T-helper 2 cell (primary cell): ENCODE measurements at regions not wholly inside any gene's neighbourhood (a gene's known extent, or its start where the extent isn't known, plus 50 kb on each side); places are given as distances from the start of the nearest gene placed in this dataset.
A peak's percentile ranks its signal among the peaks of the same experiment; 100 is the strongest.

Source experiments
- DNase-seq, 5 experiments: peaks; one replicate each; pipeline versions ENCODE4 v3.0.0 to v3.0.0-alpha.2; 2012 to 2022

GRCh38 chr3:77868725-77869124, 828.8 kb downstream of the ROBO2 start:
- DNase-seq = no peak

- no peak for DNase-seq
Observed at GRCh38 chr3:77869423-77869822, 829.5 kb downstream of the ROBO2 start.

DNA sequence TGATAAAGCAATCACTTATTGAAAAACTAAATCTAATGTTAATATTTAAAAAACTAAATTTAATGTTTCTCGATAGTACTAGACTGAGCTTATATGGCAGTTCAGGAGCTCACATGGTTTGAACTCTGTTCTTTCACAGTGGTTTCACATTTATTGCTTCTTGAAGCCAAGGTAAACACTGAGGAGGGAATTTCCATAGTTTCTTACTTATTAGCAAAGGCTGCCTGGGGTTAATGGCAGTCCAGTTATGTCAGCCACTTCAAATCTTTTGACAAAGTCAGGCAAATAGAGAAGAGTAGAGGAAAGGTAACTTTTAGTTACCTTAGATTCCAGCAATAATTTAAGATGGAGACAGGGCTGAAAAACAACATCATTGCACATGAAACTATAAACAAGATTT, 831.5 kb downstream of the ROBO2 start:
- DNase-seq = no peak

DNA sequence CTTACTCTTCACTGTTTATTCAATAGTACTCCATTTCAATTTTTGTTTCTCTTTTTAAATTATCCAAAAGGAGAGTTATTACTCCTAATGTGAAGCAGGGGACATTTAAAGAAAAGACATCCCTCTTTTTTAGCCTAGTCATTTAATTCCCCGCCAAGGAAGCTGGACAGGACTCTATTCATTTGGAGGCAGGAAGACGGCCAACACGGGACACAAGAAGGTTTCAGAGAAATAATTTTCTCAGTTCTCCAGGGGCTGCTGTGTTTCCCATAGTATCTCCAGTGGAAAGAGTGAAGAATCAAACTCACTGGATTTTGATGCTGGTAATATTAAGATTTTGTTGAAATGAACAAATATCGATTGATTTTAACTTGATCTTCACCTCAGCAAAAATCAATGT, 833.7 kb downstream of the ROBO2 start:
- DNase-seq = no peak

DNA sequence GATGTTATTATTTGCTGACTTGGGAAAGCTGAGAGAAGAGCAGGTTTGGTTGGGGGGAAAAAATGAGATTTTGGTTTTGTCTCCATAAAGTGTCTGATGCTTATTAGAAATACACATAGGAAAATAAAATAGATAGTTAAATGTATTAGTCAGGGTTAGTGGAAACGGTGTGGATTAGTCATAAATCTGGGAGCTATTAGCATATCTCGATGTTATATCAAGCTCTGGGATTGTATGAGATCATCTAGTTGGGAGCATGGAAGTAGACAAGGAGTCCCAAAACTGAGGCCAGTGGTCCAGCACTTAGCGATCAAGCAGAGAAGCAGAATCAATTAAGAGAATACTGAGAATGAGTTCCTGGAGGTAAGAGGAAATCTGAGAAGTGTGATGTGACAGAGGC, 845.5 kb downstream of the ROBO2 start:
- DNase-seq = no peak

- no peak for DNase-seq
Observed at GRCh38 chr3:77887611-77888010, 847.7 kb downstream of the ROBO2 start.

- no peak for DNase-seq
Observed at GRCh38 chr3:77889616-77890015, 849.7 kb downstream of the ROBO2 start.

GRCh38 chr3:77898621-77899020, 858.7 kb downstream of the ROBO2 start:
- DNase-seq = no peak

- no peak for DNase-seq
Observed at GRCh38 chr3:77902675-77903074, 862.8 kb downstream of the ROBO2 start.

GRCh38 chr3:77906102-77906709, 866.3 kb downstream of the ROBO2 start:
- peak in 1 of 5 experiments; percentile 0 for DNase-seq

DNA sequence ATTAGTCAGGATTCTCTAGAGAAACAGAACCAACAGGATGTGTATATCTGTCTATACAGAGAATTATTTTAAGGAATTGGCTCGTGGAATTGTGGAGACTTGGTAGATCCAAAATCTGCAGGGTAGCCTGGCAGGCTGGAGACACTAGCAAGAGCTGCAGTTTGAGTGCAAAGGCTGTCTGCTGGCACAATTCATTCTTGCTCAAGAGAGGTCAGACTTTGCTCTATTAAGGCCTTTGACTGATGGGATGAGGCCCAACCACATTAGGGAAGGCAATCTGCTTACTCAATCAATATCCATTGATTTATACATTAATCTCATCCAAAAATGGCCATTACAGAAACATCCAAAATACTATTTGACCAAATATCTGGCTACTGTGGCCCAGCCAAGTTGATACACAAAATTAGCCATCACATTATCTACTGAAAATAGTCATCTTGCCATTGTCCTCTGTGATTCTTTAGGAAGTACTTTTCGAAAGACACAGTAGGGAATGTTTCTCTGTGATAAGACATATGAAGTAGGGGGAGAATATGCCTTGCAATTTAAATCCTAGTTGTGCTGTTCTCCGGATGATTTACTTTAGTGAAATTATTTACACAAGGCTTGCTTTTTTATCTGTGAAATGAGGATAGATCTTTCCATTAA, 873.8 kb downstream of the ROBO2 start:
- DNase-seq = no peak

GRCh38 chr3:77915336-77915735, 875.4 kb downstream of the ROBO2 start:
- DNase-seq = no peak

DNA sequence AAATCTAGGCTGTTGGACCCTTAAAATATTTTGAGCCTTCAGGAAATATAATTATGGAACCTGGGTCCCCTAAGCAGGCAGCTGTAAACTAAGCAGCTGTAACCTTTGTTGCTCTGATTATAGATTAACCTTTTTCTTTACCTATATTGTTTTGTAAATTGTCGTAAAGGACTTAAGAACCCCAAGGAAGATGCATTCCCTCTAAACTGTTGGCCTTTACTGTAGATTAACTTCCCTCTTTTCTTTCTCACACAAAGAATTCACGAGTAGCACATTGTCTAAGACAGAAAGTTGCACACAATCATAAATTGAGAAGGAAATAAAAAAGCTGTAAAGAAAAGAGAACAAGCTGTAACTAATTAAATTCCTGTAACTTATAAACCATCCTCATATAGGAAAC, 877.3 kb downstream of the ROBO2 start:
- no peak for DNase-seq

GRCh38 chr3:77919244-77919643, 879.3 kb downstream of the ROBO2 start:
- DNase-seq = no peak

DNA sequence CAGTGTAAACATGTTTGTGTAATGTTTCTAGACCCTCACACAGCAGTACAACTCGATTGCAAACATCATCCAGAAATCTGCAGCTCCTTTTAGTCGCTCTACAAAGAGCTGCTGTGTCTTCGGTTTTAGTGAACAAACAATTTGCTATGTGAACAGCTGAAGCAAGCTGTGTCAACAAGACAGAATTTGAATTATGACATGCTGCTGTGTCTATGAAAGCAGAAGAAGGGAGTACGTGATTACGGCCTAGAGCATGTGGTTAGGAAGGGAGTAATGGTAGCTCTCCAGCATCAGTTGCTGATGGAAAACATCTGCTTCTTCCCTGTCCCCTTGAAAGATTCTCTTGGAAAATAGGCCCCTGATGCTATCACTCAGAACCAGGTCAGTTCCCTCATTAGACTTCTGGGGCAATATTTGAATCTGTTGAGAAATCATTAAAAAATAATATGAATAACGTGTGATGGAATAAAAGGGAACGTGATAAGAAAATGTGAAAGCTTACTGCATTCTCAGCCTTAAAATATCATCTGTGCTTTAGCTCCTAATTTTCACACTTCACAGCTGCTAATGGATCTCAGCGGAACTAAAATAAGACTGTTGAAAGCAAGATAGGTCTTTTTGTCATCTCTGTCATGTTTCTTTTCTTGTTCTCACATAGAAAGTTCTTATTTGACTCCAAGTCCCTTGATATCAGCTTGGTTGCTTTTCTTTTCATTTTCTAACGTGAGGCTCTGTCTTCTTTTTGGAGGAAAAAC, 891.5 kb downstream of the ROBO2 start:
- no peak for DNase-seq

- DNase-seq = no peak
Observed at GRCh38 chr3:77932926-77933325, 893.0 kb downstream of the ROBO2 start.

DNA sequence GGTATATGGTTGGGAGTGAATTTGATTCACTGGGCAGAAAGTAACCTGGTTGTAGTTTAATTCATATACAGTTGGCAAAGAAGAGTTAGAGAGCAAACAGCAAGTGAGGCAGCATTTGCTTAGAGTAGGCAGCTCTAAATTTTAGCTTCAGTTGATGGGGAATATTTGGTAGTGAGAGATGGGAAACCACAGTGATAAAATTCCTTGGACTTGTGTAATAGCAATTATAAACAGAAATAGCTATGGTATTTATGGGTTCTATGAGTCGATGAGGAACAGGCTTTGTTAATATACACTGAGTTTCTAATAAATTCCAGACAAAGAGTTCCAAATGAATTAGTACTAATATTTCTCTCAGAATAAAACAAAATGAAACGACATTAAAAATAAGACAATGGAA, 894.0 kb downstream of the ROBO2 start:
- no peak for DNase-seq

- DNase-seq = no peak
Observed at GRCh38 chr3:77935418-77935817, 895.5 kb downstream of the ROBO2 start.

DNA sequence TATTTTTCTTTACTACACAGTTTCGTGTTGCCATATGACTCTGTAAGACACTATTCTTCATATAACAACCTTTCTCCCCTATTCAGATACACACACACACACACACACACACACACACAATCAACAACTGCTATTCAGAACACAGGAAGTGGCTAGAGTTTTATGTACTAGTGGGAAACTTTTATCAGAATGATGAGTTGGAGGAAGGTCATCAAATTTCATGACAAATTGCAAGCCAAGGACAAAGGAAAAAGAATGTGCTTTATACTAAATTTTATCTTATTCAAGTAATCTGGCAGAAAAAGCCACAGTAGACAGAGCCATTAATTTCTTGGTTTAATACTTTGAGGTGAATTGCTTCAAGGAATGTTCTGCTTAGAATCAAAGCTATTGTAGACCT, 899.8 kb downstream of the ROBO2 start:
- DNase-seq = no peak

DNA sequence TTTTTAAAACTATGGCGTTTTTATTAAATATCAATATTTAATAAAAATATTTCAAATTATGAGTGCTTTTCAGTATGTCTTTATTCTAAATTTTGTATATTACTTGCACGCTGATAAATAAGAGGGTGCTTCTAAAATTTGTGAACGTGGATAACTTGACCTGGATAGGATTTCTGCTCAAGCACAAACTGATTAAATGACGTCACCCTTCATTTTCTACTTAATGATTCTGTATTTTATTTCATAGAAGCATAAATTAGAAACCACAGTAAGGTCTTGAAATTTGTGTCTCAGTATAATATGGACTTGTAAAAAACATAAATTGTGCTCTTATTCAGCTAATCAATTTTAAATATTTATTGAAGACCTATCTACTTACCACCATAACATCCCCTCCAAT, 903.7 kb downstream of the ROBO2 start:
- no peak for DNase-seq

- DNase-seq = no peak
Observed at GRCh38 chr3:77945320-77945719, 905.4 kb downstream of the ROBO2 start.

GRCh38 chr3:77947671-77948070, 907.8 kb downstream of the ROBO2 start:
- no peak for DNase-seq

DNA sequence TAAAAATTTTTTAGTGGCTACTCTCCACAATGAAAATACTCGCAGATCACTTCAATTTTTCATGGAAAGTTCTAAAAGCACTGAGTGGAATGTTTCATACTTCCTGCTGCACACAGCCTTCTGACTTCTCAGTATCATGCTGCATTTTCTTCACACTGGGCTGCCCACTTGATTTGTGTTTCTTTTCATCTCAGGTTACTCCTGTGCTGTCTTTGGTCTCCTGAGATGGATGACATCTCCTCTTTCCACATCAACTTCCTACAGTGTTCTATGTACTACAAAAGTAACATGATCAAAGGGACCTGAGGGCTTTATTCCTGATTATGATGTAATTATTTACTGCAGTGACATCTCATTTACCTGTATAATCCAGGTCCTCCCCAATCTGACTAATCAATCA, 927.7 kb downstream of the ROBO2 start:
- no peak for DNase-seq

- DNase-seq = no peak
Observed at GRCh38 chr3:77976079-77976478, 936.2 kb downstream of the ROBO2 start.
